ENCODE measurements at regions not wholly inside any gene's neighbourhood (a gene's known extent, or its start where the extent isn't known, plus 50 kb on each side); places are given as distances from the start of the nearest gene placed in this dataset.

DNA sequence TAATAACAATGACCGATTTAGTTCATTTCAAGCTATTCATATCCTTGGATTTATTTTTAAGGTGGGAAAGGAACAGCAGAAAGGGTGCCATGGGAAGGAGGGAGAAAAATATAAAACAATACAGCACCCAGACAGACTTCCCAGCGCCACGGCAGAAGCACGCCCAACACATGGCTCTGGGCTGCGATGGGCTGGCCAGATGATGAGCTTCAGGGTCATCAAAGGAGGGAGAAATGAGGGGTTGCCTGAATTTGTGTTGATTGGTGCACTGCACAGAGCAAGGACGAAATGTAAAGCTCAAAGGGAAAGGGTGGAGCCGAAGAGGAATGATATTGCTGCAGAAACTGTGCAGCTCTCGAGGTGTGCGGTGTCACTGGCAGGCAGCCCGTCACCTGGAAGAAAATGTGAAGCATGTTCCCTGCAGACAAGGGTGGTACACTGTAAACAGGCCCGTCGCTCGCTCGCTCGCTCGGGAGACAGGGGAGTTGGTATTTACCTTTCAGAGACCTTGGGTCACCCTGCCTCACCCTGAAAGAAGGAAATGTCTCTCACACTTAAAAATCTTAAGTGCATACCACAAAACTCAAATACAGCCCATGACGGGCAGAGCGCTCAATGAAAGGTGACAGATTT is 195.5 kb upstream of the CTAGE1 start:
- ChIA-PET POLR2A (no interaction called here), CTCF (interaction anchor here (1.6 kb wide), 1 partner anchor 21 kb away, joined by 4 read pairs; no protein-coding TSS in a partner anchor)
- TF ChIP-seq, protein P1, sequence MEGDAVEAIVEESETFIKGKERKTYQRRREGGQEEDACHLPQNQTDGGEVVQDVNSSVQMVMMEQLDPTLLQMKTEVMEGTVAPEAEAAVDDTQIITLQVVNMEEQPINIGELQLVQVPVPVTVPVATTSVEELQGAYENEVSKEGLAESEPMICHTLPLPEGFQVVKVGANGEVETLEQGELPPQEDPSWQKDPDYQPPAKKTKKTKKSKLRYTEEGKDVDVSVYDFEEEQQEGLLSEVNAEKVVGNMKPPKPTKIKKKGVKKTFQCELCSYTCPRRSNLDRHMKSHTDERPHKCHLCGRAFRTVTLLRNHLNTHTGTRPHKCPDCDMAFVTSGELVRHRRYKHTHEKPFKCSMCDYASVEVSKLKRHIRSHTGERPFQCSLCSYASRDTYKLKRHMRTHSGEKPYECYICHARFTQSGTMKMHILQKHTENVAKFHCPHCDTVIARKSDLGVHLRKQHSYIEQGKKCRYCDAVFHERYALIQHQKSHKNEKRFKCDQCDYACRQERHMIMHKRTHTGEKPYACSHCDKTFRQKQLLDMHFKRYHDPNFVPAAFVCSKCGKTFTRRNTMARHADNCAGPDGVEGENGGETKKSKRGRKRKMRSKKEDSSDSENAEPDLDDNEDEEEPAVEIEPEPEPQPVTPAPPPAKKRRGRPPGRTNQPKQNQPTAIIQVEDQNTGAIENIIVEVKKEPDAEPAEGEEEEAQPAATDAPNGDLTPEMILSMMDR (IDR thresholded peaks at IDR 0.05; ENCODE audit: control extremely low read depth, extremely low read depth, low read depth, missing control alignments), result no peak
- DNase-seq (ENCODE audit: extremely low spot score), result no peak

DNA sequence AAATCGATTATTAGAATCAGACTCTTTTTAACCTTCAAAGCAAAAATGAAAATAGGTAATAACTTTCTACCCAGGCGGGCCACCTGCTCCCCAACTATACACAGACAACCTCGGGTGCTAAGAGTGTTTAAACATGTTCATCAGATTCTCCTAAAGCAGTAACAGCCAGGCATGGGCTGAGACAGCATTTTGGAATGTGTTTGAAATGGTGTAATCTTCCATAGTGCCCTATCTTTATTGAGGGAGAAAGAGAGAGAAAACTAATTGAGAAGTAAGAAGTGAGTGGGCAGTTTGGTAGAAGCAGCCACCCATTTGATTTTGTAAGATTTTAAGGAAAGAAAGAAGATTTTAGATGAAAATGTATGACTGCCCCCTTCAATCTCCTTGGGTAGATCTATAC is 196.1 kb upstream of the CTAGE1 start:
- TF ChIP-seq, protein P1 (IDR thresholded peaks at IDR 0.05; ENCODE audit: control extremely low read depth, extremely low read depth, low read depth, missing control alignments), result no peak
- DNase-seq (ENCODE audit: extremely low spot score), result no peak
- ChIA-PET POLR2A (no interaction called here), CTCF (interaction anchor here (1.6 kb wide), 1 partner anchor 20 kb away, joined by 4 read pairs; no protein-coding TSS in a partner anchor)

DNA sequence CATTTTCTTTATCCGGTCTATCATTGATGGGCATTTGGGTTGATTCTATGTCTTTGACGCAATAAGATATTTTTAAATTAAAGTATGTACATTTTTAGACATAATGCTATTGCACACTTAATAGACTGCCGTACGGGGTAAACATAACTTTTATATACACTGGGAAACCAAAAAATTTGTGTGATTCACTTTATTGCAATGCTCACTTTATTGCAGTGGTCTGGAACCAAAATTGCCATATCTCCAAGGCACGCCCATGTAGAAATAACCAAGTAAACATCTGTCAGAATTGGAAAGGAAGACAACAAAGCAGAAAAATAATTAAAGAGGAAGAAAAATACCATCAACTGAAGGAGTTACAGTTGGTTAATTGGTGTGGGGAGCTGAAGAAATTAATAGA is 205.8 kb upstream of the CTAGE1 start:
- POLR2A ChIA-PET, result no interaction called here
- CTCF ChIA-PET, result interaction anchor here (1.3 kb wide), 1 partner anchor 9 kb away, joined by 4 read pairs; no protein-coding TSS in a partner anchor
- TF ChIP-seq, protein P1 (IDR thresholded peaks at IDR 0.05; ENCODE audit: control extremely low read depth, extremely low read depth, low read depth, missing control alignments), result no peak
- no peak for DNase-seq (ENCODE audit: extremely low spot score)

DNA sequence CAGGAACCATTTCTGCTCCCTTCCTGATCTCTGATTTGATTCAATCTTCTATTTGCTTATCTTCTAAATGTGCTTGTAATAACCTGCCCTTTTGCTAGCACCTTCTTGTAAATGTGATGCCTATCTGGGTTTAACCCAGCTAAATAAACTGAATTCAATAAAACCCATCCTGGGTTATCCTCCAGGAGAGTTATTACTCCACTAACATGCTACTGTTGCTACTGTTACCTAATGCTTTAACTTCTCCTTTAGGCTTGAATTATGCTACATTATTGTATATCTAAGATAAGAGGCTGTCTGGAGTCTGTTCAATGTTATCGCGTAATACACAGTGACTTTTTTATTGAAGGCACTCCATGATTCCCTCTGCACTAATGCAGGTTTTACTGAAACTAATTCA is 206.5 kb upstream of the CTAGE1 start:
- ChIA-PET CTCF (interaction anchor here (1.3 kb wide), 1 partner anchor 9 kb away, joined by 4 read pairs; no protein-coding TSS in a partner anchor), POLR2A (no interaction called here)
- no peak for DNase-seq (ENCODE audit: extremely low spot score)
- TF ChIP-seq, protein P1 (IDR thresholded peaks at IDR 0.05; ENCODE audit: control extremely low read depth, extremely low read depth, low read depth, missing control alignments), result no peak

DNA sequence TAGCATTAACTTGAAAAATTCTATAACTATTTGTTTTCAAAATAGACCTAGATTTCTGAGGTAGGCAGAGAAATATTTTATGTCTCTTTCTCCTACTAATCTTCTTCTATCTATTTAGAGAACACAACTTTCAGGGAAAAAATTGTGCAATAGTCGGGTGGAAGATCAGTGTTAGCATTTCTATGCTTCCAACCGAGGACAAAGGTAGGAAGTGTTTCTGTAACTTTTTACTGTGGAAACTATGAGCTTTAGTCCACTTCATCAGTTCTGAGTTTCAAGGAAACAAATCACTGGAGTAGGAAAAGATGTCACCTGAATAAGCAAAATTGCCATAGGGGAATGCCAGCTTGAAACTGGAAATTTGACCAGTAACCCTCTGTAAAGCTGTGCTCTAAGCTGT is 207.7 kb upstream of the CTAGE1 start:
- TF ChIP-seq, protein P1 (IDR thresholded peaks at IDR 0.05; ENCODE audit: control extremely low read depth, extremely low read depth, low read depth, missing control alignments), result no peak
- POLR2A ChIA-PET, result no interaction called here
- DNase-seq (ENCODE audit: extremely low spot score), result no peak
- CTCF ChIA-PET, result no interaction called here

DNA sequence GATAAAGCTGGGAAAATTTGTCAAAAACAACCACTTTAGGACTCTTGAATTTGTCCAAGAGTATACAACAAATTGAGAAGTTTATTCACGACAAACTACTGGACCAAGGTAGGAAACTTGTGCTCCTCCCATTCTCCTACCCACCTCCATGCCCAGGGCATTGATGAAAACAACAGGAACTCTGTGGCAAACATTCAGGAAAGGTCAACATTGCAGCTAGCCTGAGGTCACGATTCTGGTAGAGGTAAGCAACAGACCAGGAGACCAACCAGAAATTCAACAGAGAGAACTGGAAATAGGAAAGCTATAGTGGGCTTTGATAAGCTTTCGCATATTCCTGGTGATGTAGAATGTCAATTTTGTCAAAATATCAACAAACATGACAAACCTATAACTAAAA is 209.1 kb upstream of the CTAGE1 start:
- DNase-seq (ENCODE audit: extremely low spot score), result no peak
- ChIA-PET POLR2A (no interaction called here), CTCF (no interaction called here)
- TF ChIP-seq, protein P1 (IDR thresholded peaks at IDR 0.05; ENCODE audit: control extremely low read depth, extremely low read depth, low read depth, missing control alignments), result no peak

All from GM10248 (cell line).